AG04449 (cell line): ENCODE measurements at regions not wholly inside any gene's neighbourhood (a gene's known extent, or its start where the extent isn't known, plus 50 kb on each side); places are given as distances from the start of the nearest gene placed in this dataset.
"Not testable (repeated sequence)": the region's sequence is repeated elsewhere in the genome, so short reads cannot be mapped to it uniquely, and the experiment has no call there.

Experiments
- CTCF ChIA-PET: fragments of 350-600 bp; formaldehyde crosslinking; extraction: SDS; loops from one replicate; lab custom pipeline; 2021; ENCODE audit warnings: antibody characterized with exemption; lab: Yijun Ruan, JAX
- POLR2A ChIA-PET: fragments of 400-600, 350-600 bp; formaldehyde crosslinking; extraction: SDS; loops from one replicate; lab custom pipeline; 2020; ENCODE audit warnings: antibody characterized with exemption, inconsistent platforms; lab: Yijun Ruan, JAX
- DNase-seq: peaks from one replicate; pipeline ENCODE4 v3.0.0-alpha.2; 2010; ENCODE audit warnings: low read depth, low spot score
- H3K4me3 ChIP-seq: 2 replicates; pipeline ENCODE4 v1.5.1; 2011; ENCODE audit warnings: low read depth, mild to moderate bottlenecking, control low read depth, low read length
- TF ChIP-seq, protein P1 (sequence below): IDR thresholded peaks from one replicate; pipeline ENCODE4 v1.5.1; 2011; ENCODE audit warnings: mild to moderate bottlenecking, moderate library complexity, low read length, control low read depth, inconsistent platforms; ENCODE audit not compliant: insufficient read depth; ENCODE audit errors: missing control alignments

DNA sequence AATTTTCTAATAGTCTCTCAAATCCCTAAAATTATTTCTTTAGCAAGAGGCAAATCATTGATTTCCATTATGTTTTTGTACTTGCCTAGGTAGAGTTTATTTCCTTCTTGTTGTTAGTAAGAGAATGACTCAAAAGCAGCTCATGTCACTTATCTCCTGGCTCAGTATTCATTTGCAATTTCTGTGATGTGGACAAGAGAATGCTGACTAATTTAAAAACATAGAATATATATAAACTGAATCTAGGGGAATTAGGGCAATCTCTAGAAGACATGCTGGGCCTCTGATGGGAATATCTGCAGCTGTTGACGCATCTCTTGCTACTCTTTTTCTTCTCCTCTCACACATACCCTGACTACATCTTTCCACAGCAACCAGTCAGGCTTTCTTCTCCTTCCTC lies 130.8 kb upstream of the PRKD1 start:
- DNase-seq: no peak
- ChIA-PET CTCF (no interaction called here), POLR2A (no interaction called here)
- H3K4me3 ChIP-seq: no peak overlapping the region
- TF ChIP-seq, protein P1, sequence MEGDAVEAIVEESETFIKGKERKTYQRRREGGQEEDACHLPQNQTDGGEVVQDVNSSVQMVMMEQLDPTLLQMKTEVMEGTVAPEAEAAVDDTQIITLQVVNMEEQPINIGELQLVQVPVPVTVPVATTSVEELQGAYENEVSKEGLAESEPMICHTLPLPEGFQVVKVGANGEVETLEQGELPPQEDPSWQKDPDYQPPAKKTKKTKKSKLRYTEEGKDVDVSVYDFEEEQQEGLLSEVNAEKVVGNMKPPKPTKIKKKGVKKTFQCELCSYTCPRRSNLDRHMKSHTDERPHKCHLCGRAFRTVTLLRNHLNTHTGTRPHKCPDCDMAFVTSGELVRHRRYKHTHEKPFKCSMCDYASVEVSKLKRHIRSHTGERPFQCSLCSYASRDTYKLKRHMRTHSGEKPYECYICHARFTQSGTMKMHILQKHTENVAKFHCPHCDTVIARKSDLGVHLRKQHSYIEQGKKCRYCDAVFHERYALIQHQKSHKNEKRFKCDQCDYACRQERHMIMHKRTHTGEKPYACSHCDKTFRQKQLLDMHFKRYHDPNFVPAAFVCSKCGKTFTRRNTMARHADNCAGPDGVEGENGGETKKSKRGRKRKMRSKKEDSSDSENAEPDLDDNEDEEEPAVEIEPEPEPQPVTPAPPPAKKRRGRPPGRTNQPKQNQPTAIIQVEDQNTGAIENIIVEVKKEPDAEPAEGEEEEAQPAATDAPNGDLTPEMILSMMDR: no peak

DNA sequence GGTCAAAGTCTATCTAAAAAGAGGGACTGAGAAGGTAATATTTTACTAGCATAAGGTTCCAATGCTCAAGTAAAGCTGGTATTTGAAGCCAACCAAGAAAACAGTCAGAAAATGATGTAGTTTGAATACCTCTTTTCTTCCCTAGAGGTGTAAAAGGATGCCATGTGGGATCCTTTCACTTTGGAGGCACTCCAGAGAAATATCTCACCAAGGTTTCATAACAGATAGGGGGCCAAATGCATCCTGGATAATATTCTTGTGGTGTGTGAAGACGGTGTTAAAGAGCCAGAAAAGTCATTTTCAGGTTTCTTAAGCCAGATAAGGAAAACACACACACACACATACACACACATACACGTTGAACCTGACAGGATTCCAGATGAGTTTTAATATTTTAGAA lies 136.1 kb upstream of the PRKD1 start:
- H3K4me3 ChIP-seq: no peak overlapping the region
- TF ChIP-seq, protein P1: no peak
- DNase-seq: no peak
- ChIA-PET POLR2A (no interaction called here), CTCF (no interaction called here)

DNA sequence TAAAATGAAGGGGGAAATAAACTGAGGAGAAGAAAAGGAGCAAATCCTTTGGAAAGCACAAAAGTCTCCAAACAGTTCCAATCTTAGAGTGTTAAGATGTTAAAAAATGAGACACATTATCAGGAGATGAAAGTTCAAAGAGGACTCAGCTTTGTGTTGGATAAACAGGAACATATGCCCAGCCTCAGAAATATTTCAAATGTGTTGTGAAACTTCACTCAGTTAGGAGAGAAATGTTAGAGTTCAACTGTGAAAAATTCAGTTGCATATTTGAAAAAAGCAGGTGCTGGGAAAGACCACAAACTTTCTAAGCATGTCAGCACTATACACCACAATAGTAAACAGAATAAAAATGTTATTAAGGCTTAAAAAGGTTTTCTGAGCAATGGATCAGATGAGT lies 136.8 kb upstream of the PRKD1 start:
- ChIA-PET CTCF (no interaction called here), POLR2A (no interaction called here)
- no peak overlapping the region for H3K4me3 ChIP-seq
- DNase-seq: no peak
- TF ChIP-seq, protein P1: no peak

DNA sequence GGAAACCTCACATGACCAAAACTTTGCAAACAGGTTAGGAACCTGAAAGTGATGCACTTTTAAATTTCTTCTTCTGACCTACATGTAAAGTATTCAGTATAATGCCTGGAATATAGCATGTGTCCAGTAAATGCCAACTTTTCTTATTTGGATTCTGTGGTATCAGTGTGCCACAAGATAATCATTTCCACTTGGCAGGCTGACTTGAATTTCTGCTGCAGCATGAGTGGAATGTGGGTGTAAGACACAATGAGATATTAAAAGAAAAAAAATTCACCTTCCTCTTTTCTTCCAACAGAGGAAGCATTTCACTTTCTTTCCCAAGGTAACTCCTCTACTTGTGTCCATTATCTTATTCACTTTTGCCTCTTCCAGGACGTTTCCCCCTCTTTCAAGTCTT lies 141.9 kb upstream of the PRKD1 start:
- CTCF ChIA-PET: no interaction called here
- POLR2A ChIA-PET: no interaction called here
- TF ChIP-seq, protein P1: no peak
- no peak for DNase-seq
- no peak overlapping the region for H3K4me3 ChIP-seq

DNA sequence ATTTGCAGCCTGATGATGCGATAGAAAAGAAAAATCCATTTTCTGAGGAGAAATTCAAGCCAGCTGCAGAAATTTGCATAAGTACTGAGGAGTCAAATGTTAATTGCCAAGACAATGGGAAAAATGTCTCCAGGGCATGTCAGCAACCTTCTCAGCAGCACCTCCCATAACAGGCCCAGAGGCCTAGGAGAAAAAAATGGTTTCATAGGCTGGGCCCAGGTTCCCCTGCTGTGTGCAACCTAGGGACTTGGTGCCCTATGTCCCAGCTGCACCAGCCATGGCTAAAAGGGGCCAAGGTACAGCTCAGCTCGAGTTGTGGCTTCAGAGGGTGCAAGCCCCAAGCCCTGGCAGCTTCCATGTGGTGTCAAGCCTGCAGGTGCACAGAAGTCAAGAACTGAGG lies 144.8 kb upstream of the PRKD1 start:
- CTCF ChIA-PET, DNase-seq, POLR2A ChIA-PET, H3K4me3 ChIP-seq: not testable (repeated sequence)

DNA sequence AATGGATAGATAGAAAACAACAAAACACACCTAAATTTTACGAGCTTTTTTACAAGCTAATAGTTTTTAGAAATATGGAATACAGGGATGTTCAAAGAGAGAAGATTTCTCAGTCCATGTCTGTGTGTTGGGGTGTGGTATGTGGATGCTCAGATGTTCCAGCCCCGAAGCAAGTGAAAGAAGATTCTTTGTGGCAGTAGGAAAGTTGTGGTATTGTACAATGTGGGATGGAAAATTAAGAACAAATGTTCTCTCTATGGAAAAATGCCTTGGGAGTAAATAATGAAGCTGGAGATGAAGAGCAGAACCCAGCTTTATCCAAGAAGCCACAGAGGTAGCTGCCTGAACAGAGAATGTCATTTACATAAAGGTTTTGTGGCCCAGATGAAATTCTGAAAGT lies 150.3 kb upstream of the PRKD1 start:
- TF ChIP-seq, protein P1: no peak
- DNase-seq: no peak
- CTCF ChIA-PET: interaction anchor here (1.7 kb wide), 1 partner anchor 137 kb away, joined by 3 read pairs; no protein-coding TSS in a partner anchor
- POLR2A ChIA-PET: no interaction called here
- H3K4me3 ChIP-seq: no peak overlapping the region

DNA sequence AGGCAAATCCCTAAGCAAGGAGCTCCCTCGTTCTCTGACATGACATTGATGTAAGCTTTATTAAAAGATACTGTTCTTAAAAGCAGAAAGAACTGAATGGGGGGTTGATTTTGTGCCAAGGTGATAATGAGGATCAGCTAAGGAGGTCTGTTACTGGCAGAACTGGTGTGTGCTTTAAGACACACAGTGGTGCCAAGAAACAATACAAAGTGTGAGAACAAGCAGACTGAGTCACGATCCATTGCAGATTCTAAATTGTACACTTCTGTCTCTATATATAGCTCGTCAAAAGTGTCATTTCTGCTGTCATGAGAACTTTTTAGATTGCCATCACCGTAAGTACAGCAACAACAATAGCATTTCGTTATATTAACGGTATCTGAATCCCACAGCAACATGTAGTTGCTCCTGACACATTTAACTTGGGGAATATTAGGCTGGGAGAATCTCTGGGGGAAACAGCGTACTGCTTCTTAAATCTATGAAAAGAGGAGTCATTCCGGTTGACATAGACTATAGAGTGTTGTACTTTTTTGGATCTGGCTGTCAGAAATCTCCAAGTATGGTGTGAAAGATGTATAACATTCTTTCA lies 151.3 kb upstream of the PRKD1 start:
- no peak overlapping the region for H3K4me3 ChIP-seq
- ChIA-PET POLR2A (no interaction called here), CTCF (no interaction called here)
- TF ChIP-seq, protein P1: no peak
- DNase-seq: no peak
